GM21786 (cell line): ENCODE measurements at regions not wholly inside any gene's neighbourhood (a gene's known extent, or its start where the extent isn't known, plus 50 kb on each side); places are given as distances from the start of the nearest gene placed in this dataset.
"Not testable (repeated sequence)": the region's sequence is repeated elsewhere in the genome, so short reads cannot be mapped to it uniquely, and the experiment has no call there.

Experiments used
- ATAC-seq: cut with Tn5 transposase; IDR thresholded peaks from one replicate; pipeline ENCODE4 v1.9.1; 2021; ENCODE audit not compliant: unreplicated experiment

- ATAC-seq, result no peak
These were observed 153.8 kb downstream of the DEPDC1B start for GRCh38 chr5:60546207-60546606.

GRCh38 chr5:60545551-60545950 is 154.4 kb downstream of the DEPDC1B start:
- no peak for ATAC-seq

DNA sequence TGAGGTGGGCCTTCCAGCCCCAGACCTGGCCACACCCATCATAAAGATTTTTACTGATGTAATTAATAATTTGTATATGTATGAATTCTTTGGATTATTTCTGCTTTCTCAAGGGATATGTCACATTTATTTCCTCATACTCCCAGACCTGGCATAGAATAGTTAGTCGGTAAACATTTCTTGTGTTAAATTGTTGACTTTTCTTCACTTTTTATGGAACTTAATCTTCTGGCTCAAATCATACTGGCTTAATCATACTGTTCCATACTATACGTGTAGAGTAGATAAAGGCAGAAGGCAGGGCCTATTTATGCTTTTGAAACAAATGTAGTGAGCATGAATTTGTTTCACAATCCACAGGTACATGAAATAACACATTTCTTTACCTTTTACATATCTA is 155.8 kb downstream of the DEPDC1B start:
- no peak for ATAC-seq

DNA sequence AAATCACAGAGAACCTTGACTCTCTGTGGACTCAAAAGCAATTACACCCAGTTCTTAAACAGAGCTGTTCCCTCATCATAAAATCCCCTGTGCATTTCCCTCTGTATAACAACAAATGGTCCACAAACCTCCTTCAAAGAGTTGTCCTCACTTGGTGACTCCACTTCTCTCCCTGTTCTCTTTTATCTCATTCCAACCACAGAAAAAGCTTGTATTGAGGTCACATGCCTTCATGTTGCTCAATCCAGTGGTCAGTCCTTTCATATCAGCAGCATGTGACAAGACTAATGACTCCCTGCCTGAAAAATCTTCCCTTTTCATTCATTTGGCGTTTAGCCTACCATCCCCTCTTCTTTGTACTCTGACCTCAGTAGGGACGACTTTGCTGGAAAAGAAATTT is 158.0 kb downstream of the DEPDC1B start:
- ATAC-seq, result peak; percentile 12

- ATAC-seq, result peak; percentile 83
These were observed 158.8 kb downstream of the DEPDC1B start for GRCh38 chr5:60540856-60541805.

DNA sequence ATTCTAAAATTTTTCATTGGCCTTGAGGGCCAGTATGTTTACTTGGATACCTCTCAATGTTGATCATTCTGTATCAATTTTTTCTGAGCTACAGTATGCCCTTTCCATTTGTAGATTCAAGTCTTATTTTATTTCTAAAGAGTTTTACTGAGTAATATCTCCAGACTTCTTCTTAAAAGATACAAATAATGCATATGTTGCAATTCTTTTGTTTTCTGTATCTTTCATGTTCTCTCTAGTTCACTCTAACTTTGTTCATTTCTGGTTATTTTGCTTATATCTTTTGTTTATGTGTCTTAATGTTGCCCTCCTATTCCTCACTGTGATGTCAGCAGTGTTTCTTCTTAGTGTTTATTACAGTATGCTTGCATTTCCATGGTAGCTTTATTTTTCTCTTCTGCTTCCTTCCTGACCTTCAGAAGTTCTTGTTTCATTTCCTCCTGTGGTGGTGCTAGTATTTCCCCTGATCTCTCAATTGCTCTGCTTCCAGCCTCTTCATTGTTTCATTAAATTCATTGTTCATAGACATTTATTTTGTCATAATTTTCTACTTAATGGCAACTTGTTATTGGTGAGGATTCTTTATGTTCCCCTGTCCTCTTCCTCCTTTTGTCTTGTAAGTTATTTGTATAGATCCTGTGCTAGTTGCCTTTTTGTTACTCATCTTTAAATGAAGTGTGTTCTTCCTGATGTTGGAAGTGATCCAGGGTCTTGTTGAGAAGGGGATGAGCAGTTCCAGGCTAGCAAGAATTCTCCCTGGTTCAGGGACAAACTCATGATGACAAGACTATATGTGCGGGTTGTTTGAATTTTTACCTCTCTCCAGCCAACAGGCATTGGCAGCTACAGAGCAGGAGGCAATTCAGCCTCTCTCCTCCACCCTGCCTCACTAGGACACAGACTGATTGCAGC is 160.8 kb downstream of the DEPDC1B start:
- ATAC-seq, result no peak

DNA sequence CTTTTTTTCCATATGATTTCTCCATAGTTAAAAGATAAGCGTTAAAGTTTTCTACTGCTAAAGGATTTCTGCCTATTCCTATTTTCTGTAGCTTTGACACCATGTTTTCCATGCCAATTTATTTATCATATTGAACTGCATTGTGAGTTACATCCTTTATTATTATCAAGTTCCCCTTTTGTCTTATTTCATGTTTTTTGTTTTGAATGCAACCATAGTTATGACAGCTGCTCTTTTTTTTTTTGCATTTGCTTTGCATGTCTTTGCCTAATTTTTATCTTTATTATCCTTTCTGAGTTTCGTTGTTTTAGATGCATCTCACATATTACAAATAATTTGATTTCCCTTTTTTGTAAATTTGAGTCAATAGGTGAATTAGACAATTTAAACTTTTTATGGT is 161.5 kb downstream of the DEPDC1B start:
- no peak for ATAC-seq

- ATAC-seq, result no peak
These were observed 164.0 kb downstream of the DEPDC1B start for GRCh38 chr5:60535951-60536350.

DNA sequence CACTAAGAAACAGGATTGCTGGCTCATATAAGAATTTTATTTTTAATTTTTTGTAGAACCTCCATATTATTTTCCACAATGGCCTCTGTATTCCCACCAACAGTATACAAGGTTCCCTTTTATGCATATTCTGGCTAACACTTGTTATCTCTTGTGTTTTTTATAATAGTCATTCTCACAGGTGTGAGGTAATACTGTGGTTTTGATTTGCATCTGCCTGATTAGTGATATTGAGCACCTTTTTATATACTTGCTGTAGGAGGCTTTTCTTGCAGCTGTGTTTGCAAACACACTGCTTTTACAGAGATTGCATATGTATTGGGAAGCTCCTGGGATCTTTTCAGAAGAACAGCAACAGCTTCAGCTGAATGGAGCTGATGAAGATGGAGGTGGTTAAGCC is 164.8 kb downstream of the DEPDC1B start:
- ATAC-seq, result no peak

DNA sequence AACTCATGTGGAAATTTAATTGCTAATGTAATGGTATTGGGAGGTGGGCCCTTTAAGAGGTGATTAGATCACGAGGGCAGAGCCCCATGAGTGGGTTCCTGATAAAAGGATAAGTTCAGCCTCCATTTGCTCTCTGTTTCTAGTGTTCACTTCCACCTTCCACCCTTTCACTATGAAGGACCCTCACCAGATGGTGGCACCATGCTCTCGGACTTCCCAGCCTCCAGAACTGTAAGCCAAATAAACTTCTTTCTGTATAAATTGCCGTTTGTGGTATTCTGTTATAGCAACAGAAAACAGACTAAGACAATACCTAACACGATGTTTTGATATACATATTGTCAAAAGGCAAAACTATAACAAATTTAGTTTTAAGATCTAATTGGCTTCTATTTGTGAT is 166.2 kb downstream of the DEPDC1B start:
- no peak for ATAC-seq

- not testable (repeated sequence) for ATAC-seq
These were observed 167.2 kb downstream of the DEPDC1B start for GRCh38 chr5:60532796-60533195.

DNA sequence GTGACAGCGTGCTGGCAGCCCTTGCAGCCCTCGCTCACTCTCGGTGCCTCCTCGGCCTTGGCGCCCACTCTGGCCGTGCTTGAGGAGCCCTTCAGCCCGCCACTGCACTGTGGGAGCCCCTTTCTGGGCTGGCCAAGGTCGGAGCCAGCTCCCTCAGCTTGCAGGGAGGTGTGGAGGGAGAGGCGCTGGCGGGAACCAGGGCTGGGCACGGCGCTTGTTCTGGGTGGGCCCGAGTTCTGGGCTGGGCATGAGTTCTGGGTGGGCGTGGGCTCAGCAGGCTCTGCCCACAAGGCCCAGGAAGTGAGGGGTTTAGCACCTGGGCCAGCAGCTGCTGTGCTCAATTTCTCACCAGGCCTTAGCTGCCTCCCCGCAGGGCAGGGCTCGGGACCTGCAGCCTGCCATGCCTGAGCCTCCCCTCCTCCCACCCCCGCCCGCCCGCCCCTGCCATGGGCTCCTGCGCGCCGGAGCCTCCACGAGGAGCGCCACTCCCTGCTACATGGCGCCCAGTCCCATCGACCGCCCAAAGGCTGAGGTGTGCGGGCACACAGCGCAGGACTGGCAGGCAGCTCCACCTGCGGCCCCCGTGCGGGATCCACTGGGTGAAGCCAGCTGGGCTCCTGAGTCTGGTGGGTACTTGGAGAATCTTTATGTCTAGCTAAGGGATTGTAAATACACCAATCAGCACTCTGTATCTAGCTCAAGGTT is 169.7 kb downstream of the DEPDC1B start:
- ATAC-seq, result not testable (repeated sequence)

DNA sequence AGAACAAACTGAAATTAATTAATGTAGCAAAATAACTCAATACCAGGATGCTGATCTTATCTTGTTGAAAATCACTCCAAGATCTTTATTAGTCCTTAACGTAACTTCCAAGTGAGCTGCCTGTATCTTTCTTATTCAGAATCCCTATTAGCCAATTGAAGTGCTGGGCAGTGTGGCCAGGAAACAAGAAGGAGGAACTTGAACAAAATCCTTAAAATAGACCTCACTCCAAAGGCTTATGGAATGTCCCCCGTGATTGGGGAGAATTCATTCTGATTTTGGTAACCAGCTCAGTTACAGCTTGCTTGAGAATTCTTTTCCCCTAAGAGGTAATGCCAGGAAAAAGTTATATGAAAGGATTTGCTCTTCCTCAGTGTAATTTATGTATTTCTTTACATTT is 171.0 kb downstream of the DEPDC1B start:
- no peak for ATAC-seq

- ATAC-seq, result no peak
These were observed 172.9 kb downstream of the DEPDC1B start for GRCh38 chr5:60527072-60527471.

- ATAC-seq, result no peak
These were observed 173.6 kb downstream of the DEPDC1B start for GRCh38 chr5:60526336-60526875.

GRCh38 chr5:60522292-60522905 is 177.6 kb downstream of the DEPDC1B start:
- peak; percentile 78 for ATAC-seq

DNA sequence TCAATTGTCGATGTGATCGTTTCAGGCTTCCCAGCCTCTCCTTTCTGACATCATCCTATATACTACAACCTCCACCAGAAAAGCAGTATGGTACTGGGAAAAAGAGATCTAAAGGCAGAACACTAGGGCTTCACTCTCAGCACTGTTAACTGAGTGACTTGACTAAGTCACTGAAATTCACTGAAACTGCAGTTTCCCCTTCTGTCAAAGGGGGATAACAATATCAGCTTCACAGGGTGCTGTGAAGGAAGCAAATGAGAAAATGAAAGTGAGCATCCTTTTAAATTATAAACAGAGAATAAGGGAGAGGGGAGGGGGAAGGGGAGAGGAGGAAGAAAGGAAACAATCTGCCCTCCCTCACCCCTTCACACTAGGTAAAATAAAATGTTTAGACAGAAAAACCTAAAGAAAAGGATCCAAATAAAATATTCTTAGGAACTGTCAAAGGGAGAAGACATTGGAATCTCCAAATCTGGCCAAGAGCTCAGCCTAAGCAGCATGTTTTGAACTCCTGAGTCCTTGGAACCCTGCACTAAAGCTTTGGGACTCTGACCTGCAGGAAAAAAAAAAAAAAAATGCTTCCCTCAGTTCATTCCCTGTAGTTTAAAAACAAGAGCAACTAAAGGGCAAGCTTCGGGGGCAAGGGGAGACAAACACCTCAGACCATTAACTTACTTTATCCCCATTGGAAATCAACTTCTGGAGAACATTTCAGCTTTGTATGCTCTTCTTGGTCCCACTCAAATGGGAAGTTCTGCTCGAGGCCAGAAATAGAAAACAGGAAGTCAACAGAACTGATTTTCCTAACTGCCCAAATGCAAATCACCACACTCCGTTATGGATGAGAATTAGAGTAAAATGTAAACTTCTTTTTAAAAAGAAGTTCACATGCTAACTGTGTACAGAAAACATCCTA is 178.3 kb downstream of the DEPDC1B start:
- peak; percentile 44 for ATAC-seq

DNA sequence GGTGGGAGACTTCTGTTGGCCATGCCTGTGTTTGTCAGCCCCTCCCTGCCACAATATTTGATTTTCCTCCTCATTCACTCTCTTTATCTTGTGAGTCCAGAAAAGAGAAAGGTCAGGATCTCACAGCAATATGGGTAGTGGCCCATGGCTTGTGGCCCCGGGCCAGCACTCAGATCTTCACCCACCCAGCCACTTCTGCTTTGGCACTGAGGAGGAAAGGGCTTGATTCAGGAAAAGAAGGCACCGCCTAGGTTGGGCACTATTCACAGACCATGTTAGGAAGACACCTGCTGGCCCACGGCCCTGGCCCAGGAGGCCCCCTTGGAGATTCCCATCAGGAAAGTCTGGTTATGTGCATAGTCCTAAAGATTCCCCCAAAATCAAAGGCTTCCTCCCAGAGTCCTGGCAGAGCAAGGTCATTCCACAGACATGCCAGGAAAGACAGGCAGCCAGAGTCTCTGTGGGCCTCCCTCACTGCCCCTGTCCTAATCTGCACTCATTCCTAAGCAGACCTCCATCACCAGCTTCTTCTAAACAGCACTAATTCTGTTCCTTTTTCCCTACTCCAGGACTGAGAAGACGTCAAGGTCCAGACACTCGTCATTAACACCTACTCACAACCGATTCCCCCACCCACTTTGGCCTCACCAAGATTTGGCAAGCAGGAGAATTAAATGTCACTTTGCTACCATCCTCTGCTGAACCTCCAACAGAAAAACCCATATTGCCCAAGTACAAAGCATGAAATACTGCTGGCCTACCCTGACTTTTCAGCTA is 179.3 kb downstream of the DEPDC1B start:
- no peak for ATAC-seq

DNA sequence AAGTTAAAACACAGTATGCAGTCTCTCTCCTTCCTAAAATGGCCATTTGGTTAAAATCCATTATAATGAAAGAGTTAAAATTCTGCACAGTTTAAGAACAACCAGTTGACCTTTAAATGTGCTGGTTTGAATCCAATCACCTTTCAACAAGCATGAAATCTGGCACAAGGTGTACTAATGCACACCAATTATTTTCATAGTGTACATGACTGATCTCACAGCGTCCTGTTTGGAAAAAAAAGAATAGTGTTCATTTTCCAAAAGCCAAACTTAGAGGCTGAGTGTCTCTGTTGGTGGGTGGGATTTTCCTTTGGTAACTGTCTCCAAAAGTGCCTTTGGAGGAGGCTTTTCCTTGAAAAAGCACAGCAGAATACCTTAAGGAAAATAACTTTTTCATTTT is 180.6 kb downstream of the DEPDC1B start:
- no peak for ATAC-seq
